CD4-positive, alpha-beta T cell treated with Interleukin-17A for 1 hour (primary cell): ENCODE measurements at regions not wholly inside any gene's neighbourhood (a gene's known extent, or its start where the extent isn't known, plus 50 kb on each side); places are given as distances from the start of the nearest gene placed in this dataset.
"Not testable (repeated sequence)": the region's sequence is repeated elsewhere in the genome, so short reads cannot be mapped to it uniquely, and the experiment has no call there.

Experiments used
- DNase-seq: peaks from one replicate; pipeline ENCODE4 v3.0.0-alpha.2; 2020

DNA sequence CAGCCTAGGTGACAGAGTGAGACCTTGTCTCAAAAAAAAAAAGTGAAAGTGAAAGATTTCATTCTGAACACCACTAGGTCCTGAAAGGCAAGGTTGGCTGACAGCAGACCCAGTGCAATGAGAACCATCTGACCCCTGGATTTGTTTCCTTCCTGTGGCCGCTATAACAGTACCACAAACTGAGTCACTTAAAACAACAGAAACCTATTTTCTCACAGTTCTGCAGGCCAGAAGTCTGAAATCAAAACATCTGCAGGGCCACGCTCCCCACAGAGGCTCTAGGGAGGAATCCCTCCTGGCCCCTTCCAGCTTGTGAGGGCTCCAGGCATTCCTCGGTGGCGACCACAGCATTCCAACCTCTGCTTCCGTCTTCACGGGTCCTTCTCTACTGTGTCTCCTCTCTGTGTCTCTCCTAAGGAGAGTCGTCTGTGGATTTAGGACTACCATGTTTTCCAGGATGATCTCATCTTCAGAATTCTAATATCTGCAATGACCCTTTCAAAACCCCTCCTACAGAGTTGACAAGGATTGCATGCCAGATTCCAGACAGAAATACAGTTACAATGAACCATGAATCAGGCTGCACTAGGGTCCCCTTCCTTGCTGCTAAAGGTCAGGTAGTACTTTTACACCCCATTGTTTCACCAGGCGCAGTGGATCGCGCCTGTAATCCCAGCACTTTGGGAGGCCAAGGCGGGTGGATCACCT lies 78.0 kb upstream of the ADGRL1 start:
- DNase-seq, result not testable (repeated sequence)

DNA sequence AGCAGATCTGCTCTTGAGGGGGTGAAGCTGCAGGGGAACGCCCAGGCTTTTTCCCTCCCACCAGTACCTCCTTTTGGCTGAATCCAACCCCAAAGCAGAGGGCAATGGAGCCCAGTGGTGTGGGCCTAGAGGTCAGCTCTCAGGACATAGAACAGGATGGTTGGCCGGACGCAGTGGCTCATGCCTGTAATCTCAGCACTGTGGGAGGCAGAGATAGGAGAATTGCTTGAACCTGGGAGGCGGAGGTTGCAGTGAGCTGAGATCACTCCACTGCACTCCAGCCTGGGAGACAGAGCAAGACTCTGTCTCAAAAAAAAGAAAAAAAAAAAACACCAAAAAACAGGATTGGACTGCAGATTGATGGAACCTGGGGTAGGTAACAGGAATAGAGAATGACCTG lies 73.3 kb upstream of the ADGRL1 start:
- DNase-seq, result not testable (repeated sequence)

DNA sequence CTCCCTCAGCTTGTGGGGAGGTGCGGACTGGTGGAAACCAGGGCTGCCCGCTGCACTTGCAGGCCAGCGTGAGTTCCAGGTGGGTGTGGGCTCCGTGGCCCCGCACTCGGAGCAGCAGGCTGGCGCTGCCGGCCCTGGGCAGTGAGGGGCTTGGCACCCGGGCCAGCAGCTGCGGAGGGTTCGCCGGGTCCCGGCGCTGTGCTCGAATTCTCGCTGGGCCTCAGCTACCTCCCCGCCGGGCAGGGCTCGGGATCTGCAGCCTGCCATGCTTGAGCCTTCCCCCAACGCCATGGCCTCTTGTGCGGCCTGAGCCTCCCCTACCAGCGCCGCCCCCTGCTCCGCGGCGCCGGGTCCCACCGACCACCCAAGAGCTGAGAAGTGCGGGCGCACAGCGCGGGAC lies 71.6 kb upstream of the ADGRL1 start:
- no peak for DNase-seq

DNA sequence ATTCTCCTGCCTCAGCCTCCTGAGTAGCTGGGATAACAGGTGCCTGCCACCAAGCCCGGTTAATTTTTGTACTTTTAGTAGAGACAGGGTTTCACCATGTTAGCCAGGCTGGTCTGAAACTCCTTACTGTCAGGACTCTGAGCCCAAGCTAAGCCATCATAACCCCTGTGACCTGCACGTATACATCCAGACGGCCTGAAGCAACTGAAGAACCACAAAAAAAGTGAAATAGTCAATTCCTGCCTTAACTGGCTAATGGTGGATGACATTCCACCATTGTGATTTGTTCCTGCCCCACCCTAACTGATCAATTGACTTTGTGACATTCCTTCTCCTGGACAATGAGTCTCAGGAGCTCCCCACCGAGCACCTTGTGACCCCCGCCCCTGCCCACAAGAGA lies 69.9 kb upstream of the ADGRL1 start:
- not testable (repeated sequence) for DNase-seq

DNA sequence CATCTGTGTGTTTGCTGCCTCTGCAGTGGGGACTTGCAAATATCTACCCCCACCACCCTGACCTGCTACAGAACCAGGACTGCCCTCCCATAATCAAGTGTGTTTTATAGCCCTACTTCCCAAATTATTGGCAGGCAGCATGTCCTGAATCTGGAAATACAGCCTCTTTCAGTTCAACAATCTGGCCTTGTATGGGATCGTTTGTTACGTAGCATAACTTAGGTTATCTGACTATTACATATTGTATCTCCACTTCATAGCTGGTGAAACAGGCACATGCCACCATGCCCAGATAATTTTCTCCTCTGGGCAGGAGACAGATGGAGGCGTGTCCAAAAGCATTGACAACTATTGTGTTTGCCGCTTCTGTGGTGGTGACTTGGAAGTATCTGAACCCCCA lies 66.7 kb upstream of the ADGRL1 start:
- DNase-seq, result no peak

DNA sequence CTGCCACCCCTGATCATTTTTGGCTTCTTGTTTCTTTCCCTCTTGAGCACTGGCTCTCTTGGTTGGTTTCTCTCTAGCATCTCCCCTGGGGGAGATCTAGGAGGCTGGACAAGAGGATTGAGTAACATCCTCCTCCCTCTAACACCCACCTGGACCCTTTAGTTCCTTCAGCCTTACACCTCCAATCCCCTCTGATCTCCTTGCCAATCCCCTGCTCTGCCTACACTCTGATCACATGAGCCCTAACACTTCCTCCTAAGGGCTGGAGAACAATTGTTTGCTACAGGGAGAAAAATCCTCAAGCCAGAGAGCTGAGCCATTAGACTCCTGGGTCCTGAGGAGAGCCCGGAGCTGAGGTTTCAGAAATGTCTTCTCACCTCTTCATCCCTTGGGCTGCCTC lies 65.9 kb upstream of the ADGRL1 start:
- no peak for DNase-seq

DNA sequence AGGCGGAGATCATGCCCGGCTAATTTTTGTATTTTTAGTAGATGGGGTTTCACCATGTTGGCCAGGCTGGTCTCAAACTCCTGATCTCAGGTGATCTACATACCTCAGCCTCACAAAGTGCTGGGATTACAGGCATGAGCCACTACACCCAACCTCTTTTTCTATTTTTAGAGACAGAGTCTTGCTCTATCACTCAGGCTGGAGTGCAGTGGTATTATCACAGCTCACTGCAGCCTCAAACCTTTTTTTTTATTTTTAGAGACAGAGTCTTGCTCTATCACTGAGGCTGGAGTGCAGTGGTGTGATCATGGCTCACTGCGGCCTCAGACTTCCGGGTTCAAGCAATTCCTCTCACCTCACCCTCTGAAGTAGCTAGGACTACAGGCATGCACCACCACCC lies 64.6 kb upstream of the ADGRL1 start:
- DNase-seq, result not testable (repeated sequence)

DNA sequence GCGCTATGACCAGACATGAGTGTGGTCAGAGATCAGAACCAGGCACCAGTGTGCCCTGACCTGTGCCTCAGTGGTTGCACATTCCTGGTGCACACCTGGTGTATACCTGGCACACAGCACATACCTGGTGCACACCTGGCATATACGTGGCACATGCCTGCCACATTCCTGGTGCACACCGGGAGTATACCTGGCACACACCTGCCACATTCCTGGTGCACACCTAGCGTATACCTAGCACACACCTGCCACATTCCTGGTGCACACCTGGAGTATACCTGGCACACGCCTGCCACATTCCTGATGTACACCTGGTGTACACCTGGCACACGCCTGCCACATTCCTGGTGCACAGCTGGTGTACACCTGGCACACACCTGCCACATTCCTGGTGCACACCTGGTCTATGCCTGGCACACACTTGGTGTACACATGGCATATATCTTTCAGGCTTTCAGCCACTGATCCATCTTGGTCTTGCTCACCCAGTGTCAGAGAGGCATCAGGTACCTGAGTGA lies 61.3 kb upstream of the ADGRL1 start:
- no peak for DNase-seq

DNA sequence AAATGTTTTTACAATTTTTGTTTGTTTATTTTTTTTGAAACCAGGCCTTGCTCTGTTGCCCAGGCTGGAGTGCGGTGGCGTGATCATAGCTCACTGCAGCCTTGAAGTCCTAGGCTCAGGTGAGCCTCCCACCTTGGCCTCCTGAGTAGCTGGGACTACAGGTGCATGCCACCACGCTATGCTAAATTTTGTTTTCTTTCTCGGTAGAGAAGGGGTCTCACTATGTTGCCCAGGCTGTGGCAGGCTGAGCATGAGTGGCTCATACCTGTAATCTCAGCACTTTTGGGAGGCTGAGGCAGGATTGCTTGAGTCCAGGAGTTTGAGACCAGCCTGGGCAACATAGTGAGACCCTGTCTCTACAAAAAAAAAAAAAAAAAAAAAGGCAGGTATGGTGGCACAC lies 60.2 kb upstream of the ADGRL1 start:
- DNase-seq, result not testable (repeated sequence)

DNA sequence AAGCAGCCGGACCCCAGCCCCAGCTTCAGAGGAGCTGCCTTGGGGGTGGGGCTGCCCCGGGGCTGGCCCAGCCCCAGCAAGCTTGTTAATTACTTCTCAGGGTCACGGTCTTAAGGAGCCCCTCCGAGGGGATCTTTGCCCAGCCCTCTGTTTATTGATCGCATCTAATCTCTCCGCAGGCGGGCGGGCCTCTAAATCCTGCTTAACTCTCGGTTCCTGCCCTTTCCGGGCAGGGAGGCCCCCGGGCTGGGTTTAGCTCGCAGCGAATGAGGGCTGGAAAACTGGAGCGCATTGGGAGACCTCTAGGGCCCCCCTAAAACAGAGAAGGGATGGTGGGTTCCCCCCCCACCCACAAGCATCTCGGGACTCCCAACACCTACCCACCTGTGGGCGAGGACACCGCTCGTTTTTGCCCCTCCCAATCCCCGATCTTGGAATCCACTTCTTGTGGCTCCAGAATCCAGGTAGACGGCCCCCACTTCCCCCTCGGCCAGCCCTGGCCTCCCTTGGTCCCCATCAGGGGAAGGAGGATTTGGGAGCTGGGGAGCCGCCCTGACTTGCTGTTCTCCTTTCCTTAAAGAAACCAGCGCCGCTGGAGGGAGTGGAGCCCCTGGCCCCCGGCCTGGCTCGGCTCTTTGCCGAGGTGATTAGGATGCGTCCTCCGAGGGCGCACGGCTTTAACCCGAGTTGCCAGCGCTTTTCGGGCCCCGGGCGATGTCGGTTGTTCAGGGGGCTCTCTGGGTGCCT lies 59.5 kb upstream of the ADGRL1 start:
- no peak for DNase-seq

DNA sequence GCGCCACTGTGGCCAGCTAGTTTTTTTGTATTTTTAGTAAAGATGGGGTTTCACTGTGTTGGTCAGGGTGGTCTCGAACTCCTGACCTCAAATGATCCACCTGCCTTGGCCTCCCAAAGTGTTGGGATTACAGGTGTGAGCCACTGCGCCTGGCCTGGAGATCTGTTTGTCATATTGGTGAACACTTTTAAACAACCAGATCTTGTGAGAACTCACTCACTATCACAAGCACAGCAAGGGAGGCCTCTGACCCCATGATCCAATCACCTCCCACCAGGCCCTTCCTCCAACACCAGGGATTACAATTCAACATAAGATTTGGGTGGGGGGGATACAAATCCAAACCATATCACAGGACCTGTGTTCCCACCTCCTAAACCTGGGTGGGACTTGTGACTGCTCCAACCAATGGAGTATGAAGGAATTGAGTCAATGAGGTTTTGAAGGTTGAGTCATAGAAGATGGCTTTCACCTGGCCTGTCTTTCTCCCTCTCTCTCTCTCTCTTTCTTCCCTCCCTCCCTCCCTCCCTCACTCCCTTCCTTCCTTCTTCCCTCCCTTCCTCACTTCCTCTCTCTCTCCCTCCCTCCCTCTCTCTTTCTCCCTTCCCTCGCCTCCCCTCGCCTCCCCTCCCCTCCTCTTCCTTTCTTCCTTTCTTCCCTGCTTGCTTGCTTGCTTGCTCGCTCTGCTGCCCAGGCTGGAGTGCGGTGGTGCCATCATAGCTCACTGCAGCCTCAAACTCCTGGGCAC lies 50.1 kb upstream of the ADGRL1 start:
- not testable (repeated sequence) for DNase-seq
